PFSK-1 (cell line): ENCODE measurements at regions not wholly inside any gene's neighbourhood (a gene's known extent, or its start where the extent isn't known, plus 50 kb on each side); places are given as distances from the start of the nearest gene placed in this dataset.

Source experiments
- POLR2AphosphoS5 ChIP-seq: IDR thresholded peaks from 2 replicates; pipeline ENCODE4 v1.6.1; 2012; ENCODE audit warnings: low read depth, mild to moderate bottlenecking, control low read depth, low read length, moderate library complexity
- SIN3A ChIP-seq: IDR thresholded peaks from 2 replicates; pipeline ENCODE4 v1.6.1; 2012; ENCODE audit warnings: mild to moderate bottlenecking, low read length, moderate library complexity, borderline replicate concordance; ENCODE audit not compliant: insufficient read depth
- TAF1 ChIP-seq: IDR thresholded peaks from 2 replicates; pipeline ENCODE4 v1.6.1; 2012; ENCODE audit warnings: low read length, control low read depth, borderline replicate concordance; ENCODE audit not compliant: insufficient read depth

DNA sequence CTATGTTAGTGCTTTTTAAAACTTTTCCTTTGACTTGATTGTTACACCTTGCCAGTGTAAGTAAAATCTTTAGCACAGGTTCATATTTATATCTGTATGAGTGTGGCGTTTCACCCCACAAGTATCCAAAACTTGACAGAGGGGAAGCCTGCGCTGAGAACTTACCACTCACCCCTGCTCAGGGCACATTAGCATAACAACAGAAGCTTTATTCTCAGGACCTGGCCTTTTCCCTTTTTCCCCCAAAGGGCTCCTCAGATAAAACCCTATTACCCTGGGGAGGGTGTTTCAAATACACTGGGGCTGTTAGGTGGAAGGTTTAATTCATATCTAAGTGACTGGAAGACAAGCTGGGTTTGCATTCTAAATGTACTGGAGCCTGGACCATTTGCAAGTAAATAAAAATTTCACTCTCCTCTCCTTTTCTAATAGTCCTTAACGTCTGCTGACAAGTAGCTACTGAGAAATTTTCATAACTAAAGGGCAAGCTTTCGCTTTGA is 276.6 kb downstream of the RNF152 start:
- no peak for TF ChIP-seq SIN3A
- no peak for TF ChIP-seq TAF1
- no peak for TF ChIP-seq POLR2AphosphoS5
